ENCODE measurements at regions not wholly inside any gene's neighbourhood (a gene's known extent, or its start where the extent isn't known, plus 50 kb on each side); places are given as distances from the start of the nearest gene placed in this dataset.

DNA sequence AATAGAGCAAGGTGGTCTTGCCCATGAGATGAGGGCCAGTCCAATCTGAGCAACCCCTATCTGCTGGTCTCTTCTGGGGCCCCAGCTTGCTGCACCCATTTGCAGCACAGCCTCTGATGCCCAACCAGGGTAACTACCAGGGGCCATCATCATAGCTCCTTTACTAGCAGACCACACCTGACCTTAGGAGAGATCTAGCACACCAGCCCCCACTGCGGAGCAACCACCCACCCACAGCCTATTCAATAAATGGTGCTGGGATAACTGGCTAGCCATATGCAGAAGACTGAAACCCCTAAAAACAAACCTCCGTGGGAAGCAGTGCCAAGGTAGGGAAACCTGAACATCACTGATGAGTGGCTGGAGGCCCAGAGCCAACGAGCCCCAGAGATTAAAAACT, 196.1 kb upstream of the RBBP8 start:
- DNase-seq = no peak
- no CpG with 5 or more reads among the region's 3 CpGs for WGBS (ENCODE audit: insufficient coverage)
- H3K27ac Mint-ChIP-seq = no peak overlapping the region
- no peaks in the 10 kb centered on the region for H3K4me1 Mint-ChIP-seq
- no peak overlapping the region for H3K4me3 Mint-ChIP-seq
- intact Hi-C loops (cut with micrococcal nuclease) = no loop called here
- no peaks in the 10 kb centered on the region for H3K4me1 ChIP-seq (ENCODE audit: control insufficient read depth in 1 of 2, insufficient read depth in 2 of 2, low read length in 2 of 2)
- peaks cover 0 to 2% (median 0%) of the 10 kb centered on the region in 3 donors for H3K27me3 Mint-ChIP-seq (ENCODE audit: low read depth in 3 of 3)
- H4K20me1 ChIP-seq (ENCODE audit: insufficient read depth, low read length) = no peaks in the 10 kb centered on the region
- H3K27me3 ChIP-seq (ENCODE audit: control insufficient read depth in 2 of 2, insufficient read depth in 2 of 2, low read length in 2 of 2) = no peaks in the 10 kb centered on the region
- TF ChIP-seq, protein P1, sequence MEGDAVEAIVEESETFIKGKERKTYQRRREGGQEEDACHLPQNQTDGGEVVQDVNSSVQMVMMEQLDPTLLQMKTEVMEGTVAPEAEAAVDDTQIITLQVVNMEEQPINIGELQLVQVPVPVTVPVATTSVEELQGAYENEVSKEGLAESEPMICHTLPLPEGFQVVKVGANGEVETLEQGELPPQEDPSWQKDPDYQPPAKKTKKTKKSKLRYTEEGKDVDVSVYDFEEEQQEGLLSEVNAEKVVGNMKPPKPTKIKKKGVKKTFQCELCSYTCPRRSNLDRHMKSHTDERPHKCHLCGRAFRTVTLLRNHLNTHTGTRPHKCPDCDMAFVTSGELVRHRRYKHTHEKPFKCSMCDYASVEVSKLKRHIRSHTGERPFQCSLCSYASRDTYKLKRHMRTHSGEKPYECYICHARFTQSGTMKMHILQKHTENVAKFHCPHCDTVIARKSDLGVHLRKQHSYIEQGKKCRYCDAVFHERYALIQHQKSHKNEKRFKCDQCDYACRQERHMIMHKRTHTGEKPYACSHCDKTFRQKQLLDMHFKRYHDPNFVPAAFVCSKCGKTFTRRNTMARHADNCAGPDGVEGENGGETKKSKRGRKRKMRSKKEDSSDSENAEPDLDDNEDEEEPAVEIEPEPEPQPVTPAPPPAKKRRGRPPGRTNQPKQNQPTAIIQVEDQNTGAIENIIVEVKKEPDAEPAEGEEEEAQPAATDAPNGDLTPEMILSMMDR (IDR thresholded peaks at IDR 0.05) = no peak
- H3K36me3 ChIP-seq (replicated peaks in 1 of 2; ENCODE audit: control insufficient read depth in 1 of 2, insufficient read depth in 2 of 2, low read length in 2 of 2) = no peaks in the 10 kb centered on the region
- H3K9ac ChIP-seq (ENCODE audit: insufficient read depth, low read length, poor library complexity, severe bottlenecking) = no peak overlapping the region
- no peak overlapping the region for H2AFZ ChIP-seq (ENCODE audit: insufficient read depth, low read depth, low read length, poor library complexity, severe bottlenecking)
- no peaks in the 10 kb centered on the region for H3K79me2 ChIP-seq (ENCODE audit: insufficient read depth, low read length)
- H3K9me3 ChIP-seq (replicated peaks in 1 of 2; ENCODE audit: control insufficient read depth in 1 of 2, insufficient read depth in 1 of 2, low read length in 2 of 2) = no peaks in the 10 kb centered on the region
- H3K4me2 ChIP-seq (replicated peaks; ENCODE audit: extremely low read depth, low read length, poor library complexity, severe bottlenecking) = no peak overlapping the region
- peaks cover 0 to 7% (median 1%) of the 10 kb centered on the region in 7 donors for H3K9me3 Mint-ChIP-seq
- H3K36me3 Mint-ChIP-seq = no peaks in the 10 kb centered on the region
- H3K27ac ChIP-seq (ENCODE audit: low read depth in 1 of 2, low read length in 2 of 2) = no peak overlapping the region
- H3K4me3 ChIP-seq (replicated peaks in 1 of 3; ENCODE audit: low read depth in 2 of 3, low read length in 3 of 3) = no peak overlapping the region

DNA sequence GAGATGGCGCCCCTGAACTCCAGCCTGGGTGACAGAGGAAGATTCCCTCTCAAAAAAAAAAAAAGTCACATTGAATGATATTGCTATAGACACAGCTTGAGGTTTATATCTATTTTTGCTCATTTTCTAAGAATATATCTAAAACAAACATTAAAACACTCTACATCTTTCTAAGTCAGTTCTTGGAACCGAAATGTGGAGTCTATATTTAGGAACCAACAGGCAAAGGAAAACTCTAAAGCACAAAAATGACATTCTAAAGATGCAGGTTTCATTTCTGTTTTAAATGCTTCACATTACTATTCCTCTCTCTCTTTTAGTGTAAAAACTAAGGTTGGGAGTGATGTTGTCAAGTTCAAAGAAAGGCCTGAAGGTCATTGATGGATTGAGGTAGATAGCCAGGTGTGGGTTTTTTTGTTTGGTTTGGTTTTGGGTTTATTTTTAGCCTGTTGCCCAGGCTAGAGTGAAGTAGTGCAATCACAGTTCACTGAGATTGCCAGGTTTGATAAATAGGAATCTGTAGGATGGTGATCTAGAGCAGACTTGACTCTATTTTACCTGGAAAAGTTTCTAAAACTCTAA, 194.0 kb upstream of the RBBP8 start:
- H3K36me3 ChIP-seq (replicated peaks in 1 of 2; ENCODE audit: control insufficient read depth in 1 of 2, insufficient read depth in 2 of 2, low read length in 2 of 2) = no peaks in the 10 kb centered on the region
- H3K9me3 Mint-ChIP-seq = peaks cover 0 to 7% (median 1%) of the 10 kb centered on the region in 7 donors

More for the DNA sequence above, 194.0 kb upstream of the RBBP8 start:
- TF ChIP-seq, protein P1 (IDR thresholded peaks at IDR 0.05) = no peak
- Mint-ChIP-seq H3K27ac (no peak overlapping the region), H3K4me1 (no peaks in the 10 kb centered on the region), H3K27me3 (ENCODE audit: low read depth in 3 of 3) (peaks cover 0 to 2% (median 2%) of the 10 kb centered on the region in 3 donors), H3K36me3 (no peaks in the 10 kb centered on the region), H3K4me3 (no peak overlapping the region)
- no peak overlapping the region for H3K27ac ChIP-seq (ENCODE audit: low read depth in 1 of 2, low read length in 2 of 2)
- no peaks in the 10 kb centered on the region for H3K27me3 ChIP-seq (ENCODE audit: control insufficient read depth in 2 of 2, insufficient read depth in 2 of 2, low read length in 2 of 2)
- H3K9me3 ChIP-seq (replicated peaks in 1 of 2; ENCODE audit: control insufficient read depth in 1 of 2, insufficient read depth in 1 of 2, low read length in 2 of 2) = no peaks in the 10 kb centered on the region
- H3K4me3 ChIP-seq (replicated peaks in 1 of 3; ENCODE audit: low read depth in 2 of 3, low read length in 3 of 3) = no peak overlapping the region
- H3K79me2 ChIP-seq (ENCODE audit: insufficient read depth, low read length) = no peaks in the 10 kb centered on the region
- H3K4me1 ChIP-seq (ENCODE audit: control insufficient read depth in 1 of 2, insufficient read depth in 2 of 2, low read length in 2 of 2) = no peaks in the 10 kb centered on the region
- DNase-seq = no peak
- no peak overlapping the region for H3K9ac ChIP-seq (ENCODE audit: insufficient read depth, low read length, poor library complexity, severe bottlenecking)
- no CpG with 5 or more reads among the region's 2 CpGs for WGBS (ENCODE audit: insufficient coverage)
- no peak overlapping the region for H3K4me2 ChIP-seq (replicated peaks; ENCODE audit: extremely low read depth, low read length, poor library complexity, severe bottlenecking)
- intact Hi-C loops (cut with micrococcal nuclease) = no loop called here
- H4K20me1 ChIP-seq (ENCODE audit: insufficient read depth, low read length) = no peaks in the 10 kb centered on the region
- no peak overlapping the region for H2AFZ ChIP-seq (ENCODE audit: insufficient read depth, low read depth, low read length, poor library complexity, severe bottlenecking)

Data from CD14-positive monocyte (primary cell).